ENCODE measurements at regions not wholly inside any gene's neighbourhood (a gene's known extent, or its start where the extent isn't known, plus 50 kb on each side); places are given as distances from the start of the nearest gene placed in this dataset.

GRCh38 chr18:73458186-73458964 lies 590.6 kb upstream of the NETO1 start:
- no peak for DNase-seq (ENCODE audit: extremely low read depth in 1 of 11, low read depth in 9 of 11, low spot score in 4 of 11)

GRCh38 chr18:73456643-73457042 lies 588.9 kb upstream of the NETO1 start:
- no peak for DNase-seq (ENCODE audit: extremely low read depth in 1 of 11, low read depth in 9 of 11, low spot score in 4 of 11)

GRCh38 chr18:73452866-73453265 lies 585.1 kb upstream of the NETO1 start:
- no peak for DNase-seq (ENCODE audit: extremely low read depth in 1 of 11, low read depth in 9 of 11, low spot score in 4 of 11)

- no peak for DNase-seq (ENCODE audit: extremely low read depth in 1 of 11, low read depth in 9 of 11, low spot score in 4 of 11)
Observed at GRCh38 chr18:73446502-73446901, 578.7 kb upstream of the NETO1 start.

GRCh38 chr18:73431620-73432019 lies 563.8 kb upstream of the NETO1 start:
- no peak for DNase-seq (ENCODE audit: extremely low read depth in 1 of 11, low read depth in 9 of 11, low spot score in 4 of 11)

- no peak for DNase-seq (ENCODE audit: extremely low read depth in 1 of 11, low read depth in 9 of 11, low spot score in 4 of 11)
Observed at GRCh38 chr18:73421010-73421409, 553.2 kb upstream of the NETO1 start.

- DNase-seq (ENCODE audit: extremely low read depth in 1 of 11, low read depth in 9 of 11, low spot score in 4 of 11) = no peak
Observed at GRCh38 chr18:73419531-73419930, 551.7 kb upstream of the NETO1 start.

- DNase-seq (ENCODE audit: extremely low read depth in 1 of 11, low read depth in 9 of 11, low spot score in 4 of 11) = no peak
Observed at GRCh38 chr18:73414598-73414997, 546.8 kb upstream of the NETO1 start.

GRCh38 chr18:73414069-73414468 lies 546.3 kb upstream of the NETO1 start:
- DNase-seq (ENCODE audit: extremely low read depth in 1 of 11, low read depth in 9 of 11, low spot score in 4 of 11) = no peak

- DNase-seq (ENCODE audit: extremely low read depth in 1 of 11, low read depth in 9 of 11, low spot score in 4 of 11) = peak in 1 of 11 donors; percentile 4
Observed at GRCh38 chr18:73409242-73409641, 541.5 kb upstream of the NETO1 start.

- DNase-seq (ENCODE audit: extremely low read depth in 1 of 11, low read depth in 9 of 11, low spot score in 4 of 11) = no peak
Observed at GRCh38 chr18:73408469-73408868, 540.7 kb upstream of the NETO1 start.

- DNase-seq (ENCODE audit: extremely low read depth in 1 of 11, low read depth in 9 of 11, low spot score in 4 of 11) = peak in 9 of 11 donors; percentile 10 to 38 (median 18)
Observed at GRCh38 chr18:73407506-73407905, 539.7 kb upstream of the NETO1 start.

- DNase-seq (ENCODE audit: extremely low read depth in 1 of 11, low read depth in 9 of 11, low spot score in 4 of 11) = no peak
Observed at GRCh38 chr18:73384246-73384645, 516.5 kb upstream of the NETO1 start.

GRCh38 chr18:73381699-73382036 lies 513.9 kb upstream of the NETO1 start:
- DNase-seq (ENCODE audit: extremely low read depth in 1 of 11, low read depth in 9 of 11, low spot score in 4 of 11) = no peak

GRCh38 chr18:73381016-73381698 lies 513.4 kb upstream of the NETO1 start:
- DNase-seq (ENCODE audit: extremely low read depth in 1 of 11, low read depth in 9 of 11, low spot score in 4 of 11) = no peak

- DNase-seq (ENCODE audit: extremely low read depth in 1 of 11, low read depth in 9 of 11, low spot score in 4 of 11) = no peak
Observed at GRCh38 chr18:73366713-73367112, 498.9 kb upstream of the NETO1 start.

GRCh38 chr18:73365018-73365417 lies 497.2 kb upstream of the NETO1 start:
- no peak for DNase-seq (ENCODE audit: extremely low read depth in 1 of 11, low read depth in 9 of 11, low spot score in 4 of 11)

GRCh38 chr18:73355121-73355520 lies 487.3 kb upstream of the NETO1 start:
- DNase-seq (ENCODE audit: extremely low read depth in 1 of 11, low read depth in 9 of 11, low spot score in 4 of 11) = no peak

GRCh38 chr18:73352546-73352945 lies 484.8 kb upstream of the NETO1 start:
- peak in 2 of 11 donors; percentile 10 to 19 for DNase-seq (ENCODE audit: extremely low read depth in 1 of 11, low read depth in 9 of 11, low spot score in 4 of 11)

GRCh38 chr18:73340135-73340977 lies 472.6 kb upstream of the NETO1 start:
- DNase-seq (ENCODE audit: extremely low read depth in 1 of 11, low read depth in 9 of 11, low spot score in 4 of 11) = peak in 1 of 11 donors; percentile 4

Measured in renal cortex interstitium (tissue), 11 donors.